Loucy (cell line): ENCODE measurements at regions not wholly inside any gene's neighbourhood (a gene's known extent, or its start where the extent isn't known, plus 50 kb on each side); places are given as distances from the start of the nearest gene placed in this dataset.

ENCODE experiments used
- EZH2phosphoT487 ChIP-seq: fragments of 200-600 bp; IDR thresholded peaks from 2 replicates; pipeline ENCODE4 v1.6.1; 2018; ENCODE audit warnings: antibody characterized with exemption, mild to moderate bottlenecking, moderate library complexity, borderline replicate concordance
- TF ChIP-seq, protein P1 (sequence below): fragments of 200-600 bp; sonication (generic); conservative IDR thresholded peaks from 2 replicates; pipeline ENCODE4 v1.5.1; 2014; ENCODE audit warnings: mild to moderate bottlenecking, antibody characterized with exemption, low read length

GRCh38 chr5:18252559-18252958 lies 618.3 kb downstream of the TAF11L14 start:
- TF ChIP-seq, protein P1, sequence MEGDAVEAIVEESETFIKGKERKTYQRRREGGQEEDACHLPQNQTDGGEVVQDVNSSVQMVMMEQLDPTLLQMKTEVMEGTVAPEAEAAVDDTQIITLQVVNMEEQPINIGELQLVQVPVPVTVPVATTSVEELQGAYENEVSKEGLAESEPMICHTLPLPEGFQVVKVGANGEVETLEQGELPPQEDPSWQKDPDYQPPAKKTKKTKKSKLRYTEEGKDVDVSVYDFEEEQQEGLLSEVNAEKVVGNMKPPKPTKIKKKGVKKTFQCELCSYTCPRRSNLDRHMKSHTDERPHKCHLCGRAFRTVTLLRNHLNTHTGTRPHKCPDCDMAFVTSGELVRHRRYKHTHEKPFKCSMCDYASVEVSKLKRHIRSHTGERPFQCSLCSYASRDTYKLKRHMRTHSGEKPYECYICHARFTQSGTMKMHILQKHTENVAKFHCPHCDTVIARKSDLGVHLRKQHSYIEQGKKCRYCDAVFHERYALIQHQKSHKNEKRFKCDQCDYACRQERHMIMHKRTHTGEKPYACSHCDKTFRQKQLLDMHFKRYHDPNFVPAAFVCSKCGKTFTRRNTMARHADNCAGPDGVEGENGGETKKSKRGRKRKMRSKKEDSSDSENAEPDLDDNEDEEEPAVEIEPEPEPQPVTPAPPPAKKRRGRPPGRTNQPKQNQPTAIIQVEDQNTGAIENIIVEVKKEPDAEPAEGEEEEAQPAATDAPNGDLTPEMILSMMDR, result no peak
- TF ChIP-seq EZH2phosphoT487, result no peak
